GM12873 (cell line): ENCODE measurements at regions not wholly inside any gene's neighbourhood (a gene's known extent, or its start where the extent isn't known, plus 50 kb on each side); places are given as distances from the start of the nearest gene placed in this dataset.

Experiments used
- TF ChIP-seq, protein P1 (sequence below): IDR thresholded peaks from 2 replicates; pipeline ENCODE4 v1.5.1; 2012; ENCODE audit warnings: low read depth, mild to moderate bottlenecking, moderate library complexity, low read length, control low read depth; ENCODE audit not compliant: insufficient read depth; ENCODE audit errors: missing control alignments

DNA sequence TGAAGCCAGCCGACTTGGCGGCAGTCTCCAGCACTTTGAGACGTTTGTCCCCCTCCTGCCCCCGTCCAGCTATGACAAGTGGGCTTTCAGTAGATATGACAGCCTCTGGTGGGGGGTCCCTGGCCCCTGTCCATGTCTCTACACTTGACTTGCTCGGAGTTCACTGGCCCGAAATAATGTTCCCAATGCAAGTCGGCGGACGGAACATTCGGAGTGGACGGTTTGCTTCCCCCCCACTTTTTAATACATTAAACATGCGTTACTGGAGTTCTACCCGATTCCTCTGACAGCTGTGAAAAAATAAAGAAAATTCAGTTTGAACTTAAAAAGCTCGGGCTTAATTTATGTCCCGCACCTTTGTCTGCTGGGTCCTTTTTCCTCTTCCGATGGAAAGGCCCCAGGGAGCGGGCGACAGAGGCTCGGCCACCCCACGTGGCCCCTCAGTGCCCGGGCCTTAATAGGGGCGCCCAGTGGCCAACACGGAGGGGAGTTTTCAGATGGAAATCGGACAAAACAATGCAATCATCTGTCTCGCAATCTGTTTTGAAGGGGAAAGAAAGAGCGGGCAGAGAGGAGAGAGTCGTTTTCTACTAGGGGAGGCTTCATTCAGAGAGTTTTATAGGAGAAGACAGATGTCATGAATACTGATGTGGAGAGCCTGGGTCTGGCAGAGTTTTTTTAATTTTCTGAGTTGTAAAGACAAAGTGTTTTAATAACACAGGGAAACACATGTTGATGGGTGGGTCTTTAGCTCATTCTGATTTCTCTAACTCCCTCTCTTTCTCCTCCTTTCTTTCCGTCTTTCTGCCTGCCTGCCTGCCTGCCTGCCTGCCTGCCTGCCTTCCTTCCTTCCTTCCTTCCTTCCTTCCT, 50.2 kb downstream of the SMIM38 start:
- TF ChIP-seq, protein P1, sequence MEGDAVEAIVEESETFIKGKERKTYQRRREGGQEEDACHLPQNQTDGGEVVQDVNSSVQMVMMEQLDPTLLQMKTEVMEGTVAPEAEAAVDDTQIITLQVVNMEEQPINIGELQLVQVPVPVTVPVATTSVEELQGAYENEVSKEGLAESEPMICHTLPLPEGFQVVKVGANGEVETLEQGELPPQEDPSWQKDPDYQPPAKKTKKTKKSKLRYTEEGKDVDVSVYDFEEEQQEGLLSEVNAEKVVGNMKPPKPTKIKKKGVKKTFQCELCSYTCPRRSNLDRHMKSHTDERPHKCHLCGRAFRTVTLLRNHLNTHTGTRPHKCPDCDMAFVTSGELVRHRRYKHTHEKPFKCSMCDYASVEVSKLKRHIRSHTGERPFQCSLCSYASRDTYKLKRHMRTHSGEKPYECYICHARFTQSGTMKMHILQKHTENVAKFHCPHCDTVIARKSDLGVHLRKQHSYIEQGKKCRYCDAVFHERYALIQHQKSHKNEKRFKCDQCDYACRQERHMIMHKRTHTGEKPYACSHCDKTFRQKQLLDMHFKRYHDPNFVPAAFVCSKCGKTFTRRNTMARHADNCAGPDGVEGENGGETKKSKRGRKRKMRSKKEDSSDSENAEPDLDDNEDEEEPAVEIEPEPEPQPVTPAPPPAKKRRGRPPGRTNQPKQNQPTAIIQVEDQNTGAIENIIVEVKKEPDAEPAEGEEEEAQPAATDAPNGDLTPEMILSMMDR = no peak

DNA sequence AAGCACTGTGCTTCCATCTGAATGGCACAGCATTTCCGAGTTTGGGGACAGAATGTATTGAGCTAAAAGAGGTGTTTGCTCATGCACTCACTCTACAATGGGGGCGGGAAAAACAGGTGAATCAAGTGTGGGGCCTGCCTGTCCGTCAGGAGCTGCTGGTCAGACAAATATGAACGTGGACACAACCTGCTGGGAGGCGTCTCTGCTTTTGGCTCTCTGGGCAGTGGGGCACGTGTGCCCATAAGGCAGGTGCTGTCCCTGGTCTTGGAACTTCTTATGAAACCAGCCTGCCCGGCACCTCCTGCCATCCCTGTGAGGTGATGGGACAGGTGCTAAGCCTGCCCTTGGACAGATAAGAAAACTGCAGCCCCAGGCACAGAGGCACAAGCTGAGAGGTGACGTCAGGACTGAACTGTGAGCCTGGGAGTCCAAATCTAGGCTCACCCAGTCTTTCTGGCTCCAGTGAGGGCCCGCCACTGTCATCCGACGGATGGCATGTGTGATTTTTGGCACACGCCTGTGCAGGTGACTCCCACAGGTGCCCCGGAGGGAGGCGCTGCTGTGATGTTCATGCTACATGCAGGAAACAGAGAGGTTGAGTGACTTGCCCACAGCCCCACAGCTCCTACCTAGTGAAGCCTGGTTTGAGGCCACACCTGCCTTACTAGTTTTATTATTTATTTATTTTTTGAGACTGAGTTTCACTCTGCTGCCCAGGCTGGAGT, 51.6 kb downstream of the SMIM38 start:
- TF ChIP-seq, protein P1 = no peak

DNA sequence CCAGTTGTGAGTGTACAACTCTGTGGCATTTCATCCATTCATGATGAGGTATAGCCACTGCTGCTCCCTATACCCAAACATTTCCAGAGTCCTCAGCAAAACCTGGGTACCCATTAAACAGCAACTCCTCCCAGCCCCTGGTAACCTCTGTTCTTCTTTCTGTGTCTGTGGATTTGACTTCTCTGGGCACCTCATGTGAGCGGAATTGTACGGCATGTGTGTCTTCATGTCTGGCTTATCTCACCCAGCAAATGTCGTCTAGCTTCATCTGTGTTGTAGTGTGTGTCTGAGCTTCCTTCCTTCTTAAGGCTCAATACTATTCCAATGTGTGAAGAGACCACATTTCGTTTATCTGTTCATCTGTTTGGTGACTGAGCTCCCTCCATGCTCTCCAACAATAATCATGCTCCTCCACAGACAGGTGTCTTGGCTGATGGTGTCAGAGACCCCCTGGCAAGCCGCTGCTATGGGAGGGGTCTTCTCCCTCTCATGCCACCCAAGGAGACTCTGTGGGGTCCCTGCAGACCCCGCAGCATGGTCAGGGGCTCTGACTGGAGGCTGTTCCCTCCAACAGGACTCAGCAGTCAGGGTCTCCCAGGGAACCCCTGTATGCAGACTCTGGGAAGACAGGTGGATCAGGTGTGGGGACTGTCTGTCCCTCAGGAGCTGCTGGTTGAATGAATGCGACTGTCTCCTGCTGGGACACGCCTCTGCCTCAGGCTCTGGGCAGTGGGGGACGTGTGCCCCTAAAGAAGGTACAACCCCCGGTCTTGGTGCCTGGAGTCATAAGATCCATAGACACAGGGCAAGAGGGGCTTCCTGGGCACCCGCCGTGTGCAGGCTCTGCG, 52.7 kb downstream of the SMIM38 start:
- TF ChIP-seq, protein P1 = no peak

DNA sequence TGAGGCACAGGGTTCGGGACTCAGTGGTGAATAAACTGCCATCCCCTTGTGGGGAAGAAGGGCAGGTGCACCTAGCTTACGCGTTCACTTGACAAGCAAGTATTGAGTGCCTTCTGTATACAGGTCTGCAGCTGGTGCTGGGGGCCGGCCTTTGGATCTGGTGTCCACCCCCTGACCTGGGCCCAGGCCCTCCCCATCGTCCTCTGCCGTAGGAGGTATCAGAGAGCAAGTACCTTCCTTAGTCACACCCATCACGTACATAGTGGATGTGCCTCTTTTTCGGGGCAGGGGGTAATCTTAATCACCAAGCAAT, 53.3 kb downstream of the SMIM38 start:
- TF ChIP-seq, protein P1 = no peak

DNA sequence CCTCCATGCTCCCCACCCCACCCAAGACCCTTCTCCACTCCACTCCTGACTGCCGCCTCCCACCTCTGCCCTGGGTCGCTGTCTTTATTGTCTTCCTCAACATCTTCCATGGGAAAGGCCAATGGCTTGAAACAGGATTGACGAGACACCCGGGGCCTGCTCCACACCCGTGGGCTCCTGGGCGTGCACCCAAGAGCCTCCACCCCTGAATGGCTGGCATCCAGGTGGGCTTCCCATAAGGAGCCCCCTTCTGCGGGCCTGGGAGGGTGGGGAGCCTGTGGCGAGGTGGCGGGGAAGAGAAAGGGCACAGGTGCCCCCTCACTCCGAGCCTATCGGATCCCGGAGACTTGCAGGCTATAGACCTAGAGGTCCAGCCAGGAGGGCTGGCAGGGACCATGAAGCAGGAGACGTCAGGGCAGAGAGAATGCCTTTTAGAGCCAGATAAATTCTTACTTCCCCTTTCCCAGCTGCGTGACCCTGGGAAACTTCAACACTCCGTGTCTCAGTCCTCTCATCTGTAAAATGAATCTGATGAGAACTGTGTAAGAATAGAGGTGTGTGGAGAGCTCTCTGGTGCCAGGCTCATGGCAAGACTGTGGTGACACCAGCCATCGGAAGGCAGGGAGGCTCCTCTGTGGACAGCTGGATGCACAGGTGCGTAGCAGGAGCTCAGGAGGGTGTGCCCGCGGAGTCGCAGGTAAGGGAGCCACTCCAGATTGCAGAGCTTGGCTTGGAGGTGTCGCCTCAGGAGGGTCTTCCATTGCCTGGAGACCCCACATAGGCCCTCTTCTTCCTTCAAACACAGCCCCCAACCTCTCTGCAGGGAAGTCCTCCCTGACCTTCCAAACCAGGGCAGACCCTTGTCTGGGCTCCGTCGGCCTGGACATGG, 53.9 kb downstream of the SMIM38 start:
- TF ChIP-seq, protein P1 = no peak

DNA sequence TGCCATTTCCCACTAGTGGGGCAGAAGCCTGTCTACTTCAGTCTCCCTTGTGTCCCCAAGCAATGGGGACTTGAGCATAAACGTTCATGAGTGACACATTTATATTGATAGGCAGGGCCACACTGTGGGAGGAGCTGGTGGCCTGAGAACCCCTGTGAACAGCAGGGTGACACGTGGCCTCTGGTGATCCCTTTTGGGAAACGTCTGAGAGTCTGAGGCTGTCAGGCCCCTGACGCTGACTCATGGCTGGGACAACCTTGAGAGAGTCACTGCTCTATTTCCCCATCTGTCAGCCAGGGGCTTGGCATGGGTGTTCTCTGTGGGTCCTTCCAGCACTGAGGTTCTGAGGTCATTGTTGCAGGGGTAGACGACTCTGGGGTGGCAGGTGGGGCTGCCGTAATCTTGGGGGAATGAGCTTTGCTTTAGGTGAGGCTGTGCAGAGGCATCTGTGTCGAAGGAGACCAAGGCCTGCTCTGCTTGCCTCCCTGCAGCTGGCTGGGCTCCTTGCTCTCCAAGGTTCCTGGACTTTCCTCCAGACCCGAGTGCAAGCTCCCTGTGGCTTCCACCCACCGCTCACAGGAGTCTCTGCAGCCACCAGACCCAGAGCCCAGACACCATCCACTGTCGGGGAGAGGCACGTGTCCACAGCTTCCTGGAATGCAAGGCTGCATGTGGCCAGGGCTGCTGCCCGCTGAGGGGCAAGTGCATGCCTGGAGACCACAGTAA, 54.7 kb downstream of the SMIM38 start:
- TF ChIP-seq, protein P1 = no peak
